HepG2 (cell line): ENCODE measurements at regions not wholly inside any gene's neighbourhood (a gene's known extent, or its start where the extent isn't known, plus 50 kb on each side); places are given as distances from the start of the nearest gene placed in this dataset.

Source experiments
- ARHGAP35 ChIP-seq: sonication (generic); formaldehyde crosslinking; IDR thresholded peaks from 2 replicates; pipeline ENCODE4 v1.9.0; 2022; ENCODE audit warnings: mild to moderate bottlenecking, inconsistent platforms, moderate library complexity, missing genetic modification reagents, borderline replicate concordance
- BCL6 ChIP-seq: IDR thresholded peaks from 2 replicates; pipeline ENCODE4 v1.6.1; 2016; ENCODE audit warnings: missing genetic modification reagents, missing compliant biosample characterization
- CEBPB ChIP-seq: IDR thresholded peaks from 2 replicates; pipeline ENCODE4 v1.6.1; 2011; ENCODE audit warnings: low read depth, low read length, improper control_type of control experiment, borderline replicate concordance
- CREM ChIP-seq, 2 experiments: sonication (generic) in 1 of 2; formaldehyde crosslinking in 1 of 2; IDR thresholded peaks; 2 replicates each; pipeline versions ENCODE4 v1.4.0 to v1.6.1; 2016 to 2020; ENCODE audit warnings: antibody characterized with exemption in 1 of 2, mild to moderate bottlenecking in 1 of 2, missing genetic modification reagents in 1 of 2
- KLF15 ChIP-seq: sonication (generic); formaldehyde crosslinking; IDR thresholded peaks from 2 replicates; pipeline ENCODE4 v1.8.1; 2023; ENCODE audit warnings: borderline replicate concordance, mild to moderate bottlenecking, inconsistent platforms, missing genetic modification reagents, mixed read lengths
- NFKBIZ ChIP-seq: IDR thresholded peaks from 2 replicates; pipeline ENCODE4 v1.6.1; 2018; ENCODE audit warnings: missing genetic modification reagents, missing compliant biosample characterization
- RFX3 ChIP-seq: IDR thresholded peaks from 2 replicates; pipeline ENCODE4 v1.6.1; 2016; ENCODE audit warnings: missing biosample characterization, missing genetic modification reagents
- RFX5 ChIP-seq: IDR thresholded peaks from 2 replicates; pipeline ENCODE4 v1.6.1; 2011; ENCODE audit warnings: low read depth, low read length, improper control_type of control experiment
- ZBTB7B ChIP-seq: sonication (generic); formaldehyde crosslinking; IDR thresholded peaks from 2 replicates; pipeline ENCODE4 v1.4.0; 2020; ENCODE audit warnings: missing genetic modification reagents
- ZNF3 ChIP-seq: IDR thresholded peaks from 2 replicates; pipeline ENCODE4 v1.7.0; 2017; ENCODE audit warnings: inconsistent platforms
- ZNF317 ChIP-seq: sonication (generic); formaldehyde crosslinking; IDR thresholded peaks from 2 replicates; pipeline ENCODE4 v1.5.0; 2020; ENCODE audit warnings: mild to moderate bottlenecking, missing genetic modification reagents
- ZNF496 ChIP-seq: sonication (generic); formaldehyde crosslinking; IDR thresholded peaks from 2 replicates; pipeline ENCODE4 v1.8.1; 2023; ENCODE audit warnings: mild to moderate bottlenecking, moderate library complexity, missing genetic modification reagents; ENCODE audit not compliant: insufficient replicate concordance
- ZNF577 ChIP-seq: sonication (generic); formaldehyde crosslinking; IDR thresholded peaks from 2 replicates; pipeline ENCODE4 v1.4.0; 2020; ENCODE audit warnings: mild to moderate bottlenecking, low read depth, missing genetic modification reagents, borderline replicate concordance
- TF ChIP-seq, protein P1 (sequence below), 2 experiments: fragments of 450-650 bp in 1 of 2; sonication (generic) in 1 of 2; formaldehyde crosslinking in 1 of 2; IDR thresholded peaks; 2 replicates each; pipeline versions ENCODE4 v1.6.1 to v1.8.0; 2016 to 2022; ENCODE audit warnings: antibody characterized with exemption in 1 of 2, mild to moderate bottlenecking in 1 of 2, missing genetic modification reagents in 1 of 2
- TF ChIP-seq, protein P2 (sequence below): IDR thresholded peaks from 2 replicates; pipeline ENCODE4 v1.6.1; 2012; ENCODE audit warnings: inconsistent platforms
- TF ChIP-seq, protein P3 (sequence below): sonication (generic); formaldehyde crosslinking; IDR thresholded peaks from 2 replicates; pipeline ENCODE4 v1.4.0; 2020; ENCODE audit warnings: missing genetic modification reagents
- TF ChIP-seq, protein P4 (sequence below): sonication (generic); formaldehyde crosslinking; IDR thresholded peaks from 2 replicates; pipeline ENCODE4 v1.8.1; 2023; ENCODE audit warnings: mild to moderate bottlenecking, inconsistent platforms, moderate library complexity, missing genetic modification reagents, borderline replicate concordance

DNA sequence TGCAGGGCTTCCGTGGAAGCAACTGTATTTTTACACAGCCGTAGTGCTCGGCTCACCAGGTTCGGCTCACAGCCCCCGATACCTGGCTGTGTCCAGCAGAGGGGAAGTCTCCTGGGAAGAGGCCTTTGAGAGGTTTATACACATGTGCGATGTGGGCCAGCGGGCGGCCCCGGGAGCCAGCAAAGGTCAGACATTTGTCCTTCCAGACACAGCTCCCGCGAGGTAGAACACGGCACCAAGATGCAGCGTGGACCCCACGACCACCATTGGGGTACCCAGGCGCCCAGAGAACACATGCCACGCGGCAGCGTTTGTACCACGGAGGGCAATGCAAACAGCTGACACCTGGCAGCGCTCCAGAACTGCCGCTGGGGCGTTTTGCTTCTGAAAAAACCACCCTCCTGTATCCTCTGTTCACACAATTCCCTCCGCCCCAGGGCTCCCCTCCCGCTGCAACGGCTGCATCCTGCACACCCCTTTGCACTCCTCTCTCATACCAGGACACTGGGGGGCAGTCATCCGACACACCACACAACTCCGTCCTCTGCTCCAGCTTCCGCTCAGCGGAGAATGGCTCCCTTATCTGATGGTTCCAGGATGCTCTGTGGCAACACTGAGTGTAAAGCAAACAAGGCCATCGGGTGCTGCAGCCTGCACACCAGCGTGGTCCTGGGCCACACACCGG, 235.3 kb downstream of the SYK start (continued):
- TF ChIP-seq, protein P1, sequence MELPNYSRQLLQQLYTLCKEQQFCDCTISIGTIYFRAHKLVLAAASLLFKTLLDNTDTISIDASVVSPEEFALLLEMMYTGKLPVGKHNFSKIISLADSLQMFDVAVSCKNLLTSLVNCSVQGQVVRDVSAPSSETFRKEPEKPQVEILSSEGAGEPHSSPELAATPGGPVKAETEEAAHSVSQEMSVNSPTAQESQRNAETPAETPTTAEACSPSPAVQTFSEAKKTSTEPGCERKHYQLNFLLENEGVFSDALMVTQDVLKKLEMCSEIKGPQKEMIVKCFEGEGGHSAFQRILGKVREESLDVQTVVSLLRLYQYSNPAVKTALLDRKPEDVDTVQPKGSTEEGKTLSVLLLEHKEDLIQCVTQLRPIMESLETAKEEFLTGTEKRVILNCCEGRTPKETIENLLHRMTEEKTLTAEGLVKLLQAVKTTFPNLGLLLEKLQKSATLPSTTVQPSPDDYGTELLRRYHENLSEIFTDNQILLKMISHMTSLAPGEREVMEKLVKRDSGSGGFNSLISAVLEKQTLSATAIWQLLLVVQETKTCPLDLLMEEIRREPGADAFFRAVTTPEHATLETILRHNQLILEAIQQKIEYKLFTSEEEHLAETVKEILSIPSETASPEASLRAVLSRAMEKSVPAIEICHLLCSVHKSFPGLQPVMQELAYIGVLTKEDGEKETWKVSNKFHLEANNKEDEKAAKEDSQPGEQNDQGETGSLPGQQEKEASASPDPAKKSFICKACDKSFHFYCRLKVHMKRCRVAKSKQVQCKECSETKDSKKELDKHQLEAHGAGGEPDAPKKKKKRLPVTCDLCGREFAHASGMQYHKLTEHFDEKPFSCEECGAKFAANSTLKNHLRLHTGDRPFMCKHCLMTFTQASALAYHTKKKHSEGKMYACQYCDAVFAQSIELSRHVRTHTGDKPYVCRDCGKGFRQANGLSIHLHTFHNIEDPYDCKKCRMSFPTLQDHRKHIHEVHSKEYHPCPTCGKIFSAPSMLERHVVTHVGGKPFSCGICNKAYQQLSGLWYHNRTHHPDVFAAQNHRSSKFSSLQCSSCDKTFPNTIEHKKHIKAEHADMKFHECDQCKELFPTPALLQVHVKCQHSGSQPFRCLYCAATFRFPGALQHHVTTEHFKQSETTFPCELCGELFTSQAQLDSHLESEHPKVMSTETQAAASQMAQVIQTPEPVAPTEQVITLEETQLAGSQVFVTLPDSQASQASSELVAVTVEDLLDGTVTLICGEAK (IDR thresholded peaks at IDR 0.05), result no peak
- TF ChIP-seq, protein P1 (CRISPR knock-in tag; IDR thresholded peaks at IDR 0.05), result peak; percentile 74
- TF ChIP-seq ZBTB7B (CRISPR knock-in tag), result peak; percentile 91
- peak; percentile 58; the same call in 1 of the 2 replicates for TF ChIP-seq NFKBIZ (CRISPR knock-in tag)
- peak; percentile 97 for TF ChIP-seq CEBPB
- TF ChIP-seq, protein P2, sequence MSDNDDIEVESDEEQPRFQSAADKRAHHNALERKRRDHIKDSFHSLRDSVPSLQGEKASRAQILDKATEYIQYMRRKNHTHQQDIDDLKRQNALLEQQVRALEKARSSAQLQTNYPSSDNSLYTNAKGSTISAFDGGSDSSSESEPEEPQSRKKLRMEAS, result peak; percentile 96
- TF ChIP-seq, protein P3, sequence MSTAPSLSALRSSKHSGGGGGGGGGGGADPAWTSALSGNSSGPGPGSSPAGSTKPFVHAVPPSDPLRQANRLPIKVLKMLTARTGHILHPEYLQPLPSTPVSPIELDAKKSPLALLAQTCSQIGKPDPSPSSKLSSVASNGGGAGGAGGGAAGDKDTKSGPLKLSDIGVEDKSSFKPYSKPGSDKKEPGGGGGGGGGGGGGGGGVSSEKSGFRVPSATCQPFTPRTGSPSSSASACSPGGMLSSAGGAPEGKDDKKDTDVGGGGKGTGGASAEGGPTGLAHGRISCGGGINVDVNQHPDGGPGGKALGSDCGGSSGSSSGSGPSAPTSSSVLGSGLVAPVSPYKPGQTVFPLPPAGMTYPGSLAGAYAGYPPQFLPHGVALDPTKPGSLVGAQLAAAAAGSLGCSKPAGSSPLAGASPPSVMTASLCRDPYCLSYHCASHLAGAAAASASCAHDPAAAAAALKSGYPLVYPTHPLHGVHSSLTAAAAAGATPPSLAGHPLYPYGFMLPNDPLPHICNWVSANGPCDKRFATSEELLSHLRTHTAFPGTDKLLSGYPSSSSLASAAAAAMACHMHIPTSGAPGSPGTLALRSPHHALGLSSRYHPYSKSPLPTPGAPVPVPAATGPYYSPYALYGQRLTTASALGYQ (CRISPR knock-in tag), result no peak; the same call in 1 of the 2 replicates
- TF ChIP-seq, protein P4, sequence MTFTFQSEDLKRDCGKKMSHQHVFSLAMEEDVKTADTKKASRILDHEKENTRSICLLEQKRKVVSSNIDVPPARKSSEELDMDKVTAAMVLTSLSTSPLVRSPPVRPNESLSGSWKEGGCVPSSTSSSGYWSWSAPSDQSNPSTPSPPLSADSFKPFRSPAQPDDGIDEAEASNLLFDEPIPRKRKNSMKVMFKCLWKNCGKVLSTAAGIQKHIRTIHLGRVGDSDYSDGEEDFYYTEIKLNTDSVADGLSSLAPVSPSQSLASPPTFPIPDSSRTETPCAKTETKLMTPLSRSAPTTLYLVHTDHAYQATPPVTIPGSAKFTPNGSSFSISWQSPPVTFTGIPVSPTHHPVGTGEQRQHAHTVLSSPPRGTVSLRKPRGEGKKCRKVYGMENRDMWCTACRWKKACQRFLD (CRISPR knock-in tag), result no peak
- TF ChIP-seq ZNF317 (CRISPR knock-in tag), result no peak
- 0 out of 2 replicates have a peak, but pooled peaks have one; percentile 21 for TF ChIP-seq ZNF577 (CRISPR knock-in tag)
- TF ChIP-seq CREM (IDR thresholded peaks at IDR 0.05), result peak; percentile 57
- no peak for TF ChIP-seq CREM (CRISPR knock-in tag; IDR thresholded peaks at IDR 0.05)
- TF ChIP-seq ZNF3, result no peak
- no peak for TF ChIP-seq KLF15 (CRISPR knock-in tag)
- no peak for TF ChIP-seq RFX3
- TF ChIP-seq BCL6 (CRISPR knock-in tag), result peak; percentile 95
- TF ChIP-seq RFX5, result no peak
- 0 out of 2 replicates have a peak, but pooled peaks have one; percentile 51 for TF ChIP-seq ARHGAP35 (CRISPR knock-in tag)
- no peak for TF ChIP-seq ZNF496 (CRISPR knock-in tag)
